RWPE1 (cell line): ENCODE measurements at regions not wholly inside any gene's neighbourhood (a gene's known extent, or its start where the extent isn't known, plus 50 kb on each side); places are given as distances from the start of the nearest gene placed in this dataset.
"Not testable (repeated sequence)": the region's sequence is repeated elsewhere in the genome, so short reads cannot be mapped to it uniquely, and the experiment has no call there.

Experiments
- CTCF ChIA-PET: fragments of 350-600 bp; sonication (Branson Sonifier 250); formaldehyde crosslinking; extraction: SDS; loops from one replicate; lab custom pipeline; 2021; lab: Yijun Ruan, JAX
- POLR2A ChIA-PET: fragments of 400-600 bp; formaldehyde crosslinking; extraction: SDS; loops from one replicate; lab custom pipeline; 2020; ENCODE audit warnings: antibody characterized with exemption; ENCODE audit not compliant: low non-redundant PET; lab: Yijun Ruan, JAX
- DNase-seq: peaks from one replicate; pipeline ENCODE4 v3.0.0; 2012; ENCODE audit warnings: low spot score
- H3K27ac ChIP-seq: fragments of 450-650 bp; 2 replicates; pipeline ENCODE4 v1.5.1; 2017
- TF ChIP-seq, protein P1 (sequence below): fragments of 450-650 bp; conservative IDR thresholded peaks from 2 replicates; pipeline ENCODE4 v1.5.1; 2017; ENCODE audit warnings: low read depth, mild to moderate bottlenecking

DNA sequence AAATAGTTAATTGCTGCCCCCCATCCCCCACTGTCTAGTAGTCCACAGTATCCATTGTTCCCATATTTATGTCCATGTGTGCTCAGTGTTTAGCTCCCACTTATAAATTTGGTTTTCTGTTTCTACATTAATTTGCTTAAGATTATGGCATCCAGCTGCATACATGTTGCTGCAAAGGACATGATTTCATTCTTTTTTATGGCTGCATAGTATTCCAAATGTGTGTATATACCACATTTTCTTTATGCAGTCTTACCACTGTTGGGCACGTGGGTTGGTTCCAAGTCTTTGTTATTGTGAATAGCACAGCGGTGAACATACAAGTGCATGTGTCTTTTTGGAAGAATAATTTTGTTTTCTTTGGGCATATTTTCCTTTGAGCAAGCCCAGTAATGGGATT lies 113.0 kb upstream of the LNX1 start:
- POLR2A ChIA-PET, result no interaction called here
- no peak for DNase-seq
- CTCF ChIA-PET, result no interaction called here
- H3K27ac ChIP-seq, result no peak overlapping the region
- TF ChIP-seq, protein P1, sequence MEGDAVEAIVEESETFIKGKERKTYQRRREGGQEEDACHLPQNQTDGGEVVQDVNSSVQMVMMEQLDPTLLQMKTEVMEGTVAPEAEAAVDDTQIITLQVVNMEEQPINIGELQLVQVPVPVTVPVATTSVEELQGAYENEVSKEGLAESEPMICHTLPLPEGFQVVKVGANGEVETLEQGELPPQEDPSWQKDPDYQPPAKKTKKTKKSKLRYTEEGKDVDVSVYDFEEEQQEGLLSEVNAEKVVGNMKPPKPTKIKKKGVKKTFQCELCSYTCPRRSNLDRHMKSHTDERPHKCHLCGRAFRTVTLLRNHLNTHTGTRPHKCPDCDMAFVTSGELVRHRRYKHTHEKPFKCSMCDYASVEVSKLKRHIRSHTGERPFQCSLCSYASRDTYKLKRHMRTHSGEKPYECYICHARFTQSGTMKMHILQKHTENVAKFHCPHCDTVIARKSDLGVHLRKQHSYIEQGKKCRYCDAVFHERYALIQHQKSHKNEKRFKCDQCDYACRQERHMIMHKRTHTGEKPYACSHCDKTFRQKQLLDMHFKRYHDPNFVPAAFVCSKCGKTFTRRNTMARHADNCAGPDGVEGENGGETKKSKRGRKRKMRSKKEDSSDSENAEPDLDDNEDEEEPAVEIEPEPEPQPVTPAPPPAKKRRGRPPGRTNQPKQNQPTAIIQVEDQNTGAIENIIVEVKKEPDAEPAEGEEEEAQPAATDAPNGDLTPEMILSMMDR, result no peak

DNA sequence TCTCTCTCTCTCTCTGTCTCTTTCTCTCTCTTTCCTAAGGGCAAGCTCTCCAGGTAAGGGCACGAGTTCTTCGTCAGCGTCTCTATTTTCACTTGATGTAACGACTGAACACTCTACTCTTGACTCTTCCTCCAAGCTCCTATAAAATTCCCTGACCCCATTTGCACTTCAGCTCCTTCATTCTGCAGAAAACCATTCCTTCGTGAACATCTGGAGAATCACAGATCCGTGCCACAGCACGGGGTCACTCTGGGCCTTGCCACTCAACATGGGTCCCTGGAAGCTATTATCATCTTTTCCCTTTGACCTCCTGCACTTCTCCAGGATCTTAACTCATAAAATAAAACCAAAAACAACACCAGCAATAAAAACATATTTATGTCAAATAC lies 112.0 kb upstream of the LNX1 start:
- H3K27ac ChIP-seq, result peak overlapping the region; percentile 82
- TF ChIP-seq, protein P1, result no peak
- POLR2A ChIA-PET, result no interaction called here
- CTCF ChIA-PET, result no interaction called here
- DNase-seq, result no peak

DNA sequence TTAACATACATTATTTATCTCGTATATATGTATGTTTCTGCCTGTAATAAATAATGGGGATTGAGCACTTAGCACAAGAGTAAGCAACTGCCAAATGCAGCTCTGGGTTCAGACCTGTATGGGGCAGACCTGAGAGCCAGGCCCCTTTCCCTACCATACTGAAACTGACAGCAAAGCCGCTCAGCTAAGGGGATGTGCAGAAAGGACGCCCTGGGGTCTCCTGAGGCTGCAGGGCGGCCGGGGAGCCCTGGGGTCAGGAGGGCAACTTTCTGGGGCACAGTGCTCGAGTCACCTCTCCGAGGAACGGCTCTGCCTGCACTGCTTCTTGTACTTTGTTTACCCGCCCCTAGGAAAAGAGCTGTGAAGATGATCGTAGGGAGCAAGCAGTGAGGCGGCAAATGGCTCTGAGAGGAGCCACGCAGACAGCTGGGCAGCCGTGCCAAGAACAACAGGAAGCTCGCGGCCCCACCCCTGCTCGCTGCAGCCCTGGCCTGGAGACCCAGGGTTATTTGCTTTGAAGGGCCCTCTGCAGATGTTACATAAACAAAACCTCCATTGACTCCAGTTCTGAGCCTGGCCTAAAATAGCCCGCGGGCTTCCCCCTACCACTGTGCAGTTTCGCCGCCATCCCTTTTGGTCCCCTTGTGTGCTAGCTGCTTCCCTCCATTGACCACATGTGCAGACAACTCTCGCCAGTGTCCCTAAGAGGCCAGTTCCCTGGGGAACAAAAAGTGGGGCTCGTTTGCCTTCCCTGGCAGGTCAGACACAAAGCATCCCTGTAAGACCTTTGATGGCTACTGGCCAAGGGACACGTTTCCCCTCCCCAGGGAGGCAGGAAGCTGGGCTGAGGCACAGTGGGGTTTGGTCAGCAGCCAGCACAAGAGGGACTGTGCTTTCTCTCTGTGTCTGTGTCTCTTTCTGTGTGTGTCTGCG lies 111.3 kb upstream of the LNX1 start:
- ChIA-PET CTCF (interaction anchor here (0.6 to 0.7 kb wide), 2 partner anchors 82 to 102 kb away, joined by 3 read pairs; no protein-coding TSS in a partner anchor), POLR2A (interaction anchor here (0.7 kb wide), 1 partner anchor 110 kb away, joined by 3 read pairs; no protein-coding TSS in a partner anchor)
- TF ChIP-seq, protein P1, result no peak

DNA sequence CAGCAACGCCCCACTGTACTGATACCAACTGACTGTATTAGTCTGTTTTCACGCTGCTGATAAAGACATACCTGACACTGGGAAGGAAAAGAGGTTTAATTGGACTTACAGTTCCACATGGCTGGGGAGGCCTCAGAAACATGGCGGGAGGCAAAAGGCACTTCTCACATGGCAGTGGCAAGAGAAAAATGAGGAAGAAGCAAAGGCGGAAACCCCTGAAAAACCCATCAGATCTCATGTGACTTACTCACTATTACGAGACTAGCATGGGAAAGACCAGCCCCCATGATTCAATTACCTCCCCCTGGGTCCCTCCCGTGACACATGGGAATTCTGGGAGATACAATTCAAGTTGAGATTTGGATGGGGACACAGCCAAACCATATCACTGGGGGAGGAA lies 110.0 kb upstream of the LNX1 start:
- POLR2A ChIA-PET, CTCF ChIA-PET, DNase-seq: not testable (repeated sequence)

More for the DNA sequence above, 111.3 kb upstream of the LNX1 start:
- DNase-seq, result peak; percentile 49
- H3K27ac ChIP-seq, result peak overlapping the region; percentile 82

DNA sequence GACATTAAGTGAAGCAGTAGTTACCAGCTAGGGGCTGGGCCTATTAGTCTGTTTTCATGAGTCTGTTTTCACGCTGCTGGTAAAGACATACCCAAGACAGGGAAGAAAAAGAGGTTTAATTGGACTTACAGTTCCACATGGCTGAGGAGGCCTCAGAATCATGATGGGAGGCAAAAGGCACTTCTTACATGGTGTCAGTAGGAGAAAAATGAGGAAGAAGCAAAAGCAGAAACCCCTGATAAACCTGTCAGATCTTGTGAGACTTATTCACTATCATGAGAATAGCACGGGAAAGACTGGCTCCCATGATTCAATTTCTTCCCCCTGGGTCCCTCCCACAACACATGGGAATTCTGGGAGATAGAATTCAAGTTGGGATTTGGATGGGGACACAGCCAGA lies 108.0 kb upstream of the LNX1 start:
- H3K27ac ChIP-seq, POLR2A ChIA-PET, CTCF ChIA-PET, DNase-seq: not testable (repeated sequence)

More for the DNA sequence above, 110.0 kb upstream of the LNX1 start:
- not testable (repeated sequence) for H3K27ac ChIP-seq

DNA sequence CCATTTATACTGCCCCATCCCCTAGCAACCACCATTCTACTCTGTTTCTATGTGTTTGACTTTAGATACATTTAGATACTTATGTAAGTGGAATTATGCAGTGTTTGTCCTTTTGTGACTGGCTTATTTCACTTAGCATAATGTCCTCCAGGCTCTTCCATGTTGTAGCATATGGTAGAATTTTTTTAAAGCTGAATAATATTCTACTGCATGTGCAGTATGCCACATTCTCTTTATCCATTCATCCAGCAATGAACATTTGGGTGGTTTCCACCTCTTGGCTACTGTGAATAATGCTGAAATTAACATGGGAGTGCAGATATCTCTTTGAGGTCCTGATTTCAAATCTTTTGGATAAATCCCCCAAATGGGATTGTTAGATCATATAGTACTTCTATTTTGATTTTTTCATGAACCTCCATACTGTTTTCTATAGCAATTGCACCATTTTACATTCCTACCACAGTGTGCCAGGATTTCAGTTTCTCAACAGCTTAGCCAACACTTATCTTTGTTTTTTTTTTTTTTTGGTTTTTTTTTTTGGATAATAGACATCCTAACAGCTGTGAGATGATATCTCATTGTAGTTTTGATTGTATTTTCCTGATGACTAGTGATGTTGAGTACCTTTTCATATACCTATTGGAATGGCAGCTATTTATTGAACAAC lies 105.9 kb upstream of the LNX1 start:
- DNase-seq, result no peak
- ChIA-PET CTCF (interaction anchor here (0.8 kb wide), 1 partner anchor 9 kb away, joined by 3 read pairs; no protein-coding TSS in a partner anchor), POLR2A (no interaction called here)
- TF ChIP-seq, protein P1, result no peak
- no peak overlapping the region for H3K27ac ChIP-seq

DNA sequence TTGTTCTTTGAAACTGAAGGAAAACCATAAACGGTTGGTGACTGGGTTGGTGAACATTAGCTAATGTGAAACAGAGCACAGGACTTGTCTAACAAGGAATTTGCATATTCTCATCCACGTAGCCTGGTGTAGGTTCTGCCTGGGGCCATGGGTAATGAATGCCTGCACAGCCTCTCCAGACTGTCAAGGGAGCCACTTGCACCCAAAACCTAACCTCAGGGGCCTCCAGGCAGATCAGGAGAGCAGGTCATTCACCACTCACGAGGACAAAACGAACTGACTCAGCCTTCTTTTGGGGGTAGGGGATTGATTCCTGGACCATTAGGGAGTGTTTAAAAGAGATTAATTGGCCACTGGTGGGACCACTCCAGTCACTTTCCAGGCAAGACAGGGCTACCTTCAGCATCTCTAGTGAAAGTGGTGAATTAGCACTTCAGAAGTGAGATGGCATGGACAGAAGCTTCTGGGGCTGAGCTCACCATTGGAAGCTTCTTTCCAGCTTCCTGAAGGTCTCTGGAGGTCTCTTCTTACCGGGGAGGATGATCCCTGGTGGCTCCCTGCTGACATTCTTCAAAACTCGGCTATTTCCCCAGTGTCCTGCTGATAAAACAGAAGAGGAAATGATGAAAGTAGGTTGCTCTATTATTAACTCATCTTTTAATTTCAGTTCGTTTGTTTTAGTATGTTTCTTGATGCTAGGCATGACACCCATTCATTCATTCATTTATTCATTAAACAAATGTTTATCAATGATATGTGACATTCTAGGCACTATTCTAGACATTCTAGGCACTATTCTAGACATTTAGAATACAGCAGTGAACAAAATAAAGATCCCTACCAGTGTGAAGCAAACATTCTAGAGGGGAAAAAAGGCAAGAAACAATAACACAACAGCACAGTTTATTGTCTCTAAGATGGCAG lies 104.5 kb upstream of the LNX1 start:
- CTCF ChIA-PET, result no interaction called here
- DNase-seq, result no peak
- POLR2A ChIA-PET, result no interaction called here
- TF ChIP-seq, protein P1, result no peak
- no peak overlapping the region for H3K27ac ChIP-seq
